Thoracic aorta (tissue), 2 donors: ENCODE measurements at regions not wholly inside any gene's neighbourhood (a gene's known extent, or its start where the extent isn't known, plus 50 kb on each side); places are given as distances from the start of the nearest gene placed in this dataset.

ENCODE experiments used
- ATAC-seq: fragments of 150-250 bp; one replicate; pipeline ENCODE4 v1.8.0; 2017; ENCODE audit warnings: low read depth; ENCODE audit not compliant: insufficient number of reproducible peaks, low FRiP score
- DNase-seq: peaks from one replicate; pipeline ENCODE4 v3.0.0-alpha.2; 2020; ENCODE audit warnings: low spot score
- H3K27ac ChIP-seq, 2 donors: fragments of 200-600 bp; sonication (generic); 1 replicate in 1 of 2; 2 replicates in 1 of 2; pipeline ENCODE4 v1.5.1; 2016; ENCODE audit warnings: mild to moderate bottlenecking in 2 of 2, moderate library complexity in 2 of 2
- H3K27me3 ChIP-seq: fragments of 200-600 bp; sonication (generic); replicated peaks from 2 replicates; pipeline ENCODE4 v1.6.0; 2016; ENCODE audit warnings: mild to moderate bottlenecking; ENCODE audit not compliant: insufficient read depth
- H3K36me3 ChIP-seq: fragments of 200-600 bp; sonication (generic); one replicate; pipeline ENCODE4 v1.5.1; 2016
- H3K4me1 ChIP-seq, 2 donors: fragments of 200-600 bp; sonication (generic); 1 replicate in 1 of 2; 2 replicates in 1 of 2; pipeline versions ENCODE4 v1.5.1 to v1.6.0; 2016; ENCODE audit warnings: low read depth in 2 of 2, mild to moderate bottlenecking in 1 of 2; ENCODE audit not compliant: control insufficient read depth in 1 of 2
- H3K4me3 ChIP-seq: fragments of 200-600 bp; sonication (generic); 2 replicates; pipeline ENCODE4 v1.5.1; 2016; ENCODE audit warnings: mild to moderate bottlenecking
- H3K9me3 ChIP-seq: fragments of 200-600 bp; sonication (generic); 2 replicates; pipeline ENCODE4 v1.5.1; 2016
- CTCF ChIP-seq: fragments of 200-600 bp; sonication (generic); IDR thresholded peaks from one replicate; pipeline ENCODE4 v1.5.1; 2019; ENCODE audit warnings: antibody characterized with exemption

GRCh38 chr3:41138146-41138545 lies 61.2 kb upstream of the CTNNB1 start:
- Histone ChIP-seq H3K9me3 (no peaks in the 10 kb centered on the region), H3K27ac (no peak overlapping the region), H3K36me3 (no peaks in the 10 kb centered on the region), H3K27me3 (no peaks in the 10 kb centered on the region), H3K4me3 (no peak overlapping the region), H3K4me1 (no peaks in the 10 kb centered on the region)
- no peak for ATAC-seq
- DNase-seq = no peak
- no peak for TF ChIP-seq CTCF

GRCh38 chr3:41138601-41139000 lies 60.7 kb upstream of the CTNNB1 start:
- no peak for DNase-seq
- H3K4me1 ChIP-seq = no peaks in the 10 kb centered on the region
- no peaks in the 10 kb centered on the region for H3K36me3 ChIP-seq
- TF ChIP-seq CTCF = no peak
- no peaks in the 10 kb centered on the region for H3K9me3 ChIP-seq
- H3K27me3 ChIP-seq = no peaks in the 10 kb centered on the region
- H3K27ac ChIP-seq = no peak overlapping the region
- no peak for ATAC-seq
- H3K4me3 ChIP-seq = no peak overlapping the region

GRCh38 chr3:41140242-41140641 lies 59.1 kb upstream of the CTNNB1 start:
- H3K4me3 ChIP-seq = no peak overlapping the region
- no peaks in the 10 kb centered on the region for H3K4me1 ChIP-seq
- H3K27me3 ChIP-seq = no peaks in the 10 kb centered on the region
- TF ChIP-seq CTCF = no peak
- no peaks in the 10 kb centered on the region for H3K9me3 ChIP-seq
- DNase-seq = no peak
- ATAC-seq = no peak
- no peaks in the 10 kb centered on the region for H3K36me3 ChIP-seq
- no peak overlapping the region for H3K27ac ChIP-seq

GRCh38 chr3:41141433-41142167 lies 57.7 kb upstream of the CTNNB1 start:
- TF ChIP-seq CTCF = no peak
- Histone ChIP-seq H3K36me3 (no peaks in the 10 kb centered on the region), H3K27me3 (no peaks in the 10 kb centered on the region), H3K9me3 (peaks cover 1% of the 10 kb centered on the region), H3K4me3 (no peak overlapping the region), H3K27ac (no peak overlapping the region), H3K4me1 (no peaks in the 10 kb centered on the region)
- no peak for DNase-seq
- ATAC-seq = no peak

GRCh38 chr3:41143421-41144031 lies 55.8 kb upstream of the CTNNB1 start:
- H3K4me1 ChIP-seq = no peaks in the 10 kb centered on the region
- no peak for ATAC-seq
- H3K36me3 ChIP-seq = no peaks in the 10 kb centered on the region
- H3K9me3 ChIP-seq = peaks cover 3% of the 10 kb centered on the region
- no peak for TF ChIP-seq CTCF
- H3K4me3 ChIP-seq = no peak overlapping the region
- H3K27ac ChIP-seq = no peak overlapping the region
- H3K27me3 ChIP-seq = no peaks in the 10 kb centered on the region
- no peak for DNase-seq
